HL-60 (cell line): ENCODE measurements at regions not wholly inside any gene's neighbourhood (a gene's known extent, or its start where the extent isn't known, plus 50 kb on each side); places are given as distances from the start of the nearest gene placed in this dataset.

Experiments
- CTCF ChIP-seq: IDR thresholded peaks from one replicate; pipeline ENCODE4 v1.5.1; 2011; ENCODE audit warnings: low read length, control low read depth, inconsistent platforms; ENCODE audit not compliant: insufficient read depth
- POLR2AphosphoS5 ChIP-seq: IDR thresholded peaks from 2 replicates; pipeline ENCODE4 v1.6.1; 2012; ENCODE audit warnings: low read depth
- TF ChIP-seq, protein P1 (sequence below): IDR thresholded peaks from 2 replicates; pipeline ENCODE4 v1.6.1; 2012; ENCODE audit warnings: low read depth; ENCODE audit not compliant: insufficient replicate concordance

GRCh38 chr7:63043657-63044543, 954.7 kb upstream of the ZNF722 start:
- TF ChIP-seq CTCF, result no peak
- TF ChIP-seq POLR2AphosphoS5, result no peak
- TF ChIP-seq, protein P1, sequence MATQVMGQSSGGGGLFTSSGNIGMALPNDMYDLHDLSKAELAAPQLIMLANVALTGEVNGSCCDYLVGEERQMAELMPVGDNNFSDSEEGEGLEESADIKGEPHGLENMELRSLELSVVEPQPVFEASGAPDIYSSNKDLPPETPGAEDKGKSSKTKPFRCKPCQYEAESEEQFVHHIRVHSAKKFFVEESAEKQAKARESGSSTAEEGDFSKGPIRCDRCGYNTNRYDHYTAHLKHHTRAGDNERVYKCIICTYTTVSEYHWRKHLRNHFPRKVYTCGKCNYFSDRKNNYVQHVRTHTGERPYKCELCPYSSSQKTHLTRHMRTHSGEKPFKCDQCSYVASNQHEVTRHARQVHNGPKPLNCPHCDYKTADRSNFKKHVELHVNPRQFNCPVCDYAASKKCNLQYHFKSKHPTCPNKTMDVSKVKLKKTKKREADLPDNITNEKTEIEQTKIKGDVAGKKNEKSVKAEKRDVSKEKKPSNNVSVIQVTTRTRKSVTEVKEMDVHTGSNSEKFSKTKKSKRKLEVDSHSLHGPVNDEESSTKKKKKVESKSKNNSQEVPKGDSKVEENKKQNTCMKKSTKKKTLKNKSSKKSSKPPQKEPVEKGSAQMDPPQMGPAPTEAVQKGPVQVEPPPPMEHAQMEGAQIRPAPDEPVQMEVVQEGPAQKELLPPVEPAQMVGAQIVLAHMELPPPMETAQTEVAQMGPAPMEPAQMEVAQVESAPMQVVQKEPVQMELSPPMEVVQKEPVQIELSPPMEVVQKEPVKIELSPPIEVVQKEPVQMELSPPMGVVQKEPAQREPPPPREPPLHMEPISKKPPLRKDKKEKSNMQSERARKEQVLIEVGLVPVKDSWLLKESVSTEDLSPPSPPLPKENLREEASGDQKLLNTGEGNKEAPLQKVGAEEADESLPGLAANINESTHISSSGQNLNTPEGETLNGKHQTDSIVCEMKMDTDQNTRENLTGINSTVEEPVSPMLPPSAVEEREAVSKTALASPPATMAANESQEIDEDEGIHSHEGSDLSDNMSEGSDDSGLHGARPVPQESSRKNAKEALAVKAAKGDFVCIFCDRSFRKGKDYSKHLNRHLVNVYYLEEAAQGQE, result no peak
